DMS53 treated with DMSO at 0.1 percent for 48 hours (cell line): ENCODE measurements at regions not wholly inside any gene's neighbourhood (a gene's known extent, or its start where the extent isn't known, plus 50 kb on each side); places are given as distances from the start of the nearest gene placed in this dataset.
A peak's percentile ranks its signal among the peaks of the same experiment; 100 is the strongest.
"Not testable (repeated sequence)": the region's sequence is repeated elsewhere in the genome, so short reads cannot be mapped to it uniquely, and the experiment has no call there.

Experiments used
- DNase-seq: peaks from one replicate; lab custom pipeline; 2025; ENCODE audit not compliant: unreplicated experiment; lab: John Stamatoyannopoulos, UW

DNA sequence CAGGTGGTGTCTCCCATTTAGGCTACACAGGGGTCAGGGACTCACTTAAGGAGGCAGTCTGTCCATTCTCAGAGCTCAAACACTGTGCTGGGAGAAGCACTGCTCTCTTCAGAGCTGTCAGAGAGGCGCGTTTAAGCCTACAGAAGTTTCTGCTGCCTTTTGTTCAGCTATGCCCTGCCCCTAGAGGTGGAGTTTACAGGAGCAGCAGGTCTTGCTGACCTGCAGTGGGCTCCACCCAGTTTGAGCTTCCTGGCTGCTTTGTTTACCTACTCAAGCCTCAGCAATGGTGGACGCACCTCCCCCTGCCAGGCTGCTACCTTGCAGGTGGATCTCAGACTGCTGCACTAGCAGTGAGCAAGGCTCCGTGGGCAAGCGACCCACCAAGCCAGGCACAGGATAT lies 260.1 kb downstream of the MEF2C start:
- not testable (repeated sequence) for DNase-seq

DNA sequence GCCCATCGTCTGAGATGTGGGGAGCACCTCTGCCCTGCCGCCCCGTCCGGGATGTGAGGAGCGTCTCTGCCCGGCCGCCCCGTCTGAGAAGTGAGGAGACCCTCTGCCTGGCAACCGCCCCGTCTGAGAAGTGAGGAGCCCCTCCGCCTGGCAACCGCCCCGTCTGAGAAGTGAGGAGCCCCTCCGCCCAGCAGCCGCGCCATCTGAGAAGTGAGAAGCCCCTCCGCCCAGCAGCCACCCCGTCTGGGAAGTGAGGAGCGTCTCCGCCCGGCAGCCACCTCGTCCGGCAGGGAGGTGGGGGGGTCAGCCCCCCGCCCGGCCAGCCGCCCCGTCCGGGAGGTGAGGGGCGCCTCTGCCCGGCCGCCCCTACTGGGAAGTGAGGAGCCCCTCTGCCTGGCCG lies 267.2 kb downstream of the MEF2C start:
- DNase-seq = not testable (repeated sequence)

DNA sequence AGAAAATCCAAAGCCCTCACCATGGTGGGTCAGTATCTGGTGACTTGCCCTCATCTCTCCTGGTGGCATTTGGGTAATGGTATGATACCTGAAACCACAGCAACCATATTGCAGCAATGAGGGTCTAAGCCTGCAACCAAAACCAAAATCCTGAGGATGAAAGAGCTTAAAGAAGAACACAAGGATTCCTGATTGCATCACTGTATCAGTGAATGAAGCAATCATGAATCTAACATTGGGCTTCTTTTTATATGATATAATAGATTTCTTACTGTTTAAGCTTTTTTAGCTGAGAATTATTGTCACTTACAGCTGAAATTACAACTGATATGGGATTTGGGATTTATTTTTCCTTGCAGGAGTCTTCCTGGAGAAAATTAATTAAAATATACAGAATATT lies 269.9 kb downstream of the MEF2C start:
- no peak for DNase-seq

DNA sequence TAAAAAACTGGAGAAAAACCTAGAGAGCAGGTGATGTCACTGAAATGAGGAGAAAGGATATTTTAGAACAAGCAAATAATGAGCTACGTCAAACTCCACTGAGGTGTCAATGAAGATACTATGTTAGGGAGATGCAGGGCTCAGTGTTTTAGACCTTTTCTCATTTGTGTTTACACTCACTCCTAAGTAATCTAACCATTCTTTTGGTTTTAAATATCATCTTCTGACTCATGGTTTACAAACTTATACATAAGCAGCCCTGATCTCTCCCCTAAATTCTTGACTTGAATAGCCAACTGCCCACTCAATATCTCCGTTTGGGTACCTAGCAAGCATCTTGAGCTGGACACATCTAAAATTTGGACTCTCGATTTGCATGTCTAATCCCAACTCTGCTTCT lies 272.4 kb downstream of the MEF2C start:
- DNase-seq = no peak

DNA sequence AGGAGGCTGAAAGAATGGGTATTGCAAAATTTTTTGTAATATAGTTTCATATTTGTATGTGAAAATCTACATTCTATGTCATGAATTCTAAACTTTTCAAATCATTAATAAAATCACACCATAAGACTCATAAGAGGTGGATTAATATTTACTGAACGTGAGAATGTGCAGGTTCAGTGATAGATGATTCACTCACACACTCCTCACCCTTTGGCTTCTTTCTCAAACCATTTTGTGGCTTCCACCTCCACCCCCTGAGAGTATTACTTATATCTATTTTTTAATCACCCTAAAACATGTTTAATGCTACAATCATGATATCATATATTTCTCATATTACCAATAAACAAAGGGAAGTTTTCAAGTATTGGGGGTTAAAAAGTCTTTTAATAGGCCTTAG lies 275.5 kb downstream of the MEF2C start:
- DNase-seq = no peak

DNA sequence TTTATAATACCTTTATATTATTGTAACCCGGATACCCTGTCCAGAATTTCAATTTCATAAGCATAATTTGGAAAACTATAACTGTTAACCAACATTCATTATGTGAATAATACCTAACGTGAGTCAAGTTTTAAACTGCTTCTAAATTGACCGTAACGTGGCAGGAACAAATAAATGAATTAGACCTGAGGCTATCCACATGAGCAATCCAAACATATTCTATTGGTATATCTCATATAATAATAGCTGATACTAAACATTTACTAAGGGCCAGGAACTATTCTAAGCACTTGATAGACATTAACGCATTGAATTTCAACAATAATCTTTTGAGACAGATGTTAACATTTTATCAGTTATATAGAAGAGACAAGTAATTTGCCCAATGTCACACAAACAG lies 276.4 kb downstream of the MEF2C start:
- DNase-seq = no peak

DNA sequence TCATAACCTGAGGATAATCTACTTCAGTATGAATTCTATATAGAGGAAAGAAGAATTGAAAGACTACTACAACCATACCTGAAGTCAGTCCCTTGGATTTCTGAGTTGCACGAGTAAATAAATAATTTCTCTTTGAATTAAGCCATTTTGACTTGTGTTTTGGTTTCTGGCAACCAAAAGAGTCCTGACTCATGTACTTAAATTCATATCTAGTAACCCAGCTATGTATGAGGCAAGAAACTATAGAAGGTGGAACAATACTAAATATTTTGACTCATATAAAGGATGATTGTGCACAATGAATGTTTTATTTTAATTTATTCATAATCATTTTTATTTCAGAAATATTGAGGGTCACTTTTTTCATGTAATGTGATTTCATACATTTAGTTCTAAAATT lies 276.8 kb downstream of the MEF2C start:
- no peak for DNase-seq

DNA sequence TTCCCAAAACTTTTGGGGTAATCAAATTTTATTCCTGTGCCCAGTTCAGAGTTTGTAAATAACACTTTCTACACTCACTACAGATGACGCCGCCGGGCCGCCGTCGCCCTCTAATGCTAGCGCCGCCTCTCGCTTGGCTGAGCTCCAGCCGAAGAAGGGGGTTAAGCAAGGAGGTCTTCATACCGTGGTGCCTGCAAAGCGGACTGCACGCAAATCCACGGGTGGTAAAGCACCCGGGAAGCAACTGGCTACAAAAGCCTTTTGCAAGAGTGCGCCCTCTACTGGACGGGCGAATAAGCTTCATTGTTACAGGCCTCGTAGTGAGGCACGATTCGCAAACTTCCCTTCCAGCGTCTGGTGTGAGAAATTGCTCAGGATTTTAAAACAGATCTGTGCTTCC lies 280.4 kb downstream of the MEF2C start:
- DNase-seq = peak; percentile 7

DNA sequence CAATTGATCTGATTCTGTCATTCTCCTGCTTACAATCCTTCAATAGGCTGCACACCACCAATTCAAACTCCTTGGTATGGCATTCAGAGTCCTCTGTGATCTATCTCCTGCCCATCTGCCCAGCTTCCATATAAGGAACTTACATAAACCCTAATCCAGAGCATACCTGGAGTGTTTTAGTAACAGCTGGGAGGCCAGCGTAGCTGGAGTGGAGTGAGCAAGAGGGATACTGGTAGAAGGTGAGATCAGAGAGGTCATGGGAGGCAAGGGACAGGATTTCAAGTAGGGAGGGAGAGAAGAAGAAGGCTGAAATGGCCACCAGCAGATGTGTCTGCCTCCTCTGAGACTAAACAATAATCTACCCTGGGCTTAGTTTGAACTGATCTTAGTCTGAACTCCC lies 288.5 kb downstream of the MEF2C start:
- no peak for DNase-seq

DNA sequence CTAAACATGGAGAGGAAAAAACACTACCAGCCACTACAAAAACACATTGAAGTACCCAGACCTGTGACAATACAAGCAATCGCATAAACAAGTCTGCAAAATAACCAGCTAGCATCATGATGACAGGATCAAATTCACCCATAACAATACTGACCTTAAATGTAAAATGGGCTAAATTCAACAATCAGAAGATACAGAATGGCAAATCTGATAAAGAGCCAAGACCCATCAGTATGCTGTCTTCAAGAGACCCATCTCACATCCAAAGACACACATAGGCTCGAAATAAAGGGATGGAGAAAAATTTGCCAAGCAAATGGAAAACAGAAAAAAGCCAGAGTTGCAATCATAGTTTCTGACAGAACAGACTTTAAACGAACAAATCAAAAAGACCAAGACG lies 294.4 kb downstream of the MEF2C start:
- no peak for DNase-seq

DNA sequence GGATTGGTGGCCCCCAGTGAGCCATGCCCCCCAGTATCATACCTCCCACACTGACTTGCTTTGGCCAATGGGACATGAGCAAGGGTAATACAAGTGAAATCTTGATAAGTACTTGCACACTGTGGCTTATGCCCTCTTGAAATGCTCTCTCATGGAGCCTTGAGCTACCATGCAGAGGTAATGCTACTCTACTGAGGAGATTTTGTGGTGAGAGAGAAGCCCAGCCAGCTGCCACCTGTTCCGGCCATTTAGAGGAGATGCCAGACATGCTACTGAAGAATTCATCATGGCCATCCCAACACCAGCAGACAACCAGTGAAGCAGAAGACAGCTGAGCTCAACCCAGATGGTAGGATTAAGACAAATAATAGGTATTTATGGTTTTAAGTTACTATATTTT lies 299.5 kb downstream of the MEF2C start:
- DNase-seq = no peak

DNA sequence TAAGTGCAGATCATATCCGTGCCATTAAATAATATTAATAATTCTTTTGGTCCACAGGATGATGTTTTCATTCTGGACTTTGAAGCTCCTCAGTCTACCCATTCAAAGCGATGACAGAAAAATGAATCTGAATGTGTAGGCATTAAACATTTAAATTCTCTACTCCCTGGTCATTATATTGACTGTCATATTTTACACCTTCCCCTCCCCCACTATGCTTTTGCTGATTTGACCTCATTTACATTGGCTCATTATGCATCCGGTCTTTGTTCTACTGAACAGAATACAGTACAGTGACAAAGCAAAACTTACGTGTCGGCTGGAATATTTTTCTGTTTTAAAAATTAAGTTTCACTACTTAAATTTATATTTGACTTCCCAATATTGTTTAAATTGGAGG lies 289.7 kb upstream of the TMEM161B start:
- DNase-seq = no peak

DNA sequence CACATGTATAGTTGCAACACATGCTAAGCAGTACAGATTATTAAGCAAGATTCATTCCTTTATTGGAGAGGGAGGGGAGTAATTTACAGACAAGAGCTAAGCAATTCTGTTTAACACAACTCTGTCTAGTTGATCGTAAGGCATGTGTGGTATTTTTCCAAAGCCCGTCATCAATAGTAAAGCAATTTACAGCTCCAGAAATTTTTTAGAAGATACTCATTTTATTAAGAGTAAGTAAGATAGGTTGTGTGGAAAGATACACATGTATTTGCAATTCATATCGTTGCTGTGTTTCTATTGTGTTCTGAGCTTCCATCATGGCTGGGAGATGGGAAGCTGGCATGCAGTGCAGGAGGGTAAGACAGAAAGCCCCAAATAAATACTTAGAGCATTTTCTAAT lies 289.2 kb upstream of the TMEM161B start:
- DNase-seq = no peak

DNA sequence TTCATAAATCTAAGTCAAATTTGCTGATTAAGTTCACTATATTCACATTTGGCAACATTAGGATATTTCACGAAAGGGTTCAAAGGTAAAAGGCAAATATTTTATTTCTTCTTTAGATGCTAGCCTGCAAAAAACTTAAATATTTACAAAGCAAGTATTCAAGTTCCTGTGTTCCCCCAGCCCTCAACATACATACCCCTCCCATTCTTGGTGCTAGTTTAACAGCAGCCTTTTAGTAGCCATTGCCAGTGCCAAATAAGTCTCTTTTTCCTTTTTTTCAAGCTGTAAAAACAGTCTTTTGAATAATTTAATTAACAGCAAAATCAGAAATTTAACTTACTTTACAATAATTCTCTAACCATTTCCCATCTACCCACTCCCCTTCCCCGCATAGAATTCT lies 288.5 kb upstream of the TMEM161B start:
- no peak for DNase-seq

DNA sequence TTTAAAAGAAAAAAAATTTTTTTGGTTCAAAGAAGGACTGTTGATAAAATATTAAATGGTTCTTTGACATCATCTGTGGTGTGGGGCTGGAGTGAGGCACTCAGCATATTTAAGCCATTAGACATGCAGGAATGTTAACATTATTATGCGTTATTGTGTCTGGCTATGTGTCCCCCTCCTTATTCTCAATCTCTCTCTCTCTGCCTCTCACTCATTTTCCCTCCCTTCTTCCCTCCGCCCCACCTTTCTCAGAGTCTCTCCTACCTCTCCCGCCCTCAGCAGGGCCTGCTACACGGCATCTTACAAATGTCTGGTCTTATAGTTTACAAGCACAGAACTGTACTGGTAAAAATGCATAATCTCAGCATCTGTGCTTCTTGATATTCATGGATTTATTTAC lies 287.8 kb upstream of the TMEM161B start:
- DNase-seq = no peak

DNA sequence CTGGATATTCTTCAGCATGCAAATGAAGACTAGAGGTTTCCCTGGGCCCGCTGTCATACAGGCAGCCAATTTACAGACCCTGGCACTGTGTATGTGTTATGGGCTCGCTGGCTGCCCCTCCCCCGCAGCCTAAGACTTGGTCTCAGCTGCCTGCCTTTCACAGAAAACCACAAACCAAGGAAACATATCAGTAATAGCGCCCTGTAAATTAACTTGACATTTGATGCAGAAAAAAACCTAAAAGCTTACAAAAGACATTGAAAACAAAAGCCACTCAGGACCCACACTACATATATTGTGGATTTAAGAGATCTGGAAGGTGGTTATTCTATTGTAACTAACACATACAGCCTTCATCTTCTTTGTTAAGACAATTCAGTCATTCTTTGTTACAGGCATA lies 287.0 kb upstream of the TMEM161B start:
- no peak for DNase-seq

DNA sequence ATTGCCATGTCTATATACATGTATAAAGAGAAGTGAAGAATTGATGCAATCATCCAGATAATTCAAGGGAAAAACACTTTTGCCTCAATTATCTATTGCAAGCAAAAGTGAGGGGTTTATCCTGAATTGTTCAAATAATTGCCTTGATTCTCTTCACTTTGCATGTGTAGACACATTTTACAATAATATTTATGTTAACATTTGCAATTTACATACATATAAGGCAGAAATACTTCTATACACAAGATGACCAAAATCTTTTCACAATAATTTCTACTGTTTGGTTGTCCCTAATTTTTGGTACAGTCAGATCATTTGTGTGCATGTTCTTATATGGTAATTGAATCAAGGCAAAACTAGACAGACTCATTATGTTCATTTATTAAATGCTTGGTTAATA lies 285.3 kb upstream of the TMEM161B start:
- no peak for DNase-seq

DNA sequence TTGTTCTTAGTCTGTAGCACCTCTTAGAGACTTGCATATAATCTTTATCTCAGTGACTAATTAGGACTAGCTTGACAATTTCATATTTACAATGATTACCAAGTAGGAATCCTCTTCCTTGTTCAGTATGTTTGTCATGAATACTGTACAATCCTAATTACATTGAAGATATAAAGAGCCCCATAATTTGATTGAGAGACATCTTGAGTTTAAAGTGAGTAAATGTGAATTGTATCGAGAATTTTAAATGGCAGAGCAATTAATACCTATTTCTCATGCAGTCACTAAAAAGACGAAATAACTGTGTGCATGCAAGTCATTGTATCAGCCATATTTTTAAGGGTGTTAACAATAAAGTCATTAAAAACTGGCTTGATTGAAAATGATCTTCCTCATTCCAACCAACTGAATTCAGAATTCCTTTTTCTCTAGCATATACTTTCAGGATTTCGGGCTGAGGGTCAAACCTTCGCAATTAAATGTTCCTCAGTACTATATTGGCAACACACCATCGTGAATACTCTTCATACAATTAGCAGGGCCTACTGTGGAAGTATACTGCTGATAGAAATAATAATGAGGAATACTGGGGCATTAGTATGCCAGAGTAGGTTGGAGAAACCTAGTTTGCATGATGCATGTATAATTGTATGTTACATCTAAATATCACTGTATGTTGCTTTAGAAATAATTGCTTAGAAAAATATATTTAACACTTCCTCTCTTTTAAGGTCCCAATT lies 284.7 kb upstream of the TMEM161B start:
- no peak for DNase-seq

DNA sequence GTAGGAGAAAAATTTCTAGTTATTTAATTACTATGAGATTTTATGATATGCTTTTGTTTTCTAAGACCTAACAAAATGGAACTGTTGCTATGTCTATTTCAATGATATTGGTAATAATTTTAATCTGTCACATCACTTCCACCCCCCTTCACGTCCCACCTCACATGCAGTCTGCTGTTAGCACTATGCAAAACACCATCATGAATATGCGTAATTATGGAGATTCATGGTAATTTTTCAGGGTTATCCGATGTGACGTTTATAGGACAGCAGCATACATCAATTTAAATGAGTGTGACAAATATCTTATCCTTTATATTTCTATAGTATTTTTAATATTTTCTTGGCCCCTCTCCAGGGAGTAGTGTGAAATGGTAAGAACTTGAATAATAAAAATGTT lies 283.8 kb upstream of the TMEM161B start:
- DNase-seq = no peak

DNA sequence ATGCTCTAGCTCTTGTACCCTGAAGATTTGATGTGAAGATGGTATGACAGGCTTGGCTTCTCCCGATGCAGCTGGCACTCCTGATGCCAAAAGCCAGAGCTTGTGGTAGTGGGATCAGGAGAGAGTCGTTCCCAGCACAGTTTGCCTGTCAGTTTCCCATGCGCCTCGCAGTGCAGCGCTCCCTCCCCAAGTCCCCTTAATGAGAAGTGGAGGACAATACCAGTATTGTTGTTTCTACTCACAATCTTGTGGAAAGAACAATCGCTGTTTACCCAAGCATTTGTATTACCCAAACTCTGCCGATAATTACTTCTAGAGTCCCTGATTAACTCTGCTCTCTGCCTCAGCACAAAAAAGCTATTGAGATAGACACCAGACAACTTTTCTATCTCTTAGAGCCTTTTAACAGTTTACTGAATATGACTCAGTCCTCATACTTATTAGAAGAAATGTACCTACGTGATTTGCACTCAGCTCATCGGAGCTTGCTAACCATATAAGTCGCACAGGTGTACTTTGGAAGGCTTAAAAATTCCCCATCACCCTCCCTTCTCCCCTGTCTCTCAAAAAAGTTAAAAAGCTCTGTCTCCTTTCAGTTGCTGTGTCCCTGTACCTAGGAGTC lies 283.2 kb upstream of the TMEM161B start:
- no peak for DNase-seq

DNA sequence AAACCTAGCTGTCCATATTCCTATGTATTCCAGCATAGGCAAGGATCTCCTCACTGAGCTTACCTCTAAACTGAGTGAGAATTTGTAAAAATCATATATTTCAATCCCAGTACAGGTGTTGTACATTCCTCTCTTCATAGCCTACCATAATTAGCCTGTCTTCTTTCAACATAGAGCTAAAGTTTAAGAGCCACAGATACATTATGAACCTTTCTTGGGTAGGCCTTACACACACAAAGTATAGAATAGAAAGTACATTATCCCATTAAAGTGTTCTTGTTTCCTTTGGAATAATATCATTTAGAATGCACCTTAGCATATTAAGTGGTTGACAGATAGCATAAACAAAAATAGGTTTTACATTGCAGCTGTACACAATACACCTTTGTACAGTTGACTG lies 282.1 kb upstream of the TMEM161B start:
- no peak for DNase-seq

DNA sequence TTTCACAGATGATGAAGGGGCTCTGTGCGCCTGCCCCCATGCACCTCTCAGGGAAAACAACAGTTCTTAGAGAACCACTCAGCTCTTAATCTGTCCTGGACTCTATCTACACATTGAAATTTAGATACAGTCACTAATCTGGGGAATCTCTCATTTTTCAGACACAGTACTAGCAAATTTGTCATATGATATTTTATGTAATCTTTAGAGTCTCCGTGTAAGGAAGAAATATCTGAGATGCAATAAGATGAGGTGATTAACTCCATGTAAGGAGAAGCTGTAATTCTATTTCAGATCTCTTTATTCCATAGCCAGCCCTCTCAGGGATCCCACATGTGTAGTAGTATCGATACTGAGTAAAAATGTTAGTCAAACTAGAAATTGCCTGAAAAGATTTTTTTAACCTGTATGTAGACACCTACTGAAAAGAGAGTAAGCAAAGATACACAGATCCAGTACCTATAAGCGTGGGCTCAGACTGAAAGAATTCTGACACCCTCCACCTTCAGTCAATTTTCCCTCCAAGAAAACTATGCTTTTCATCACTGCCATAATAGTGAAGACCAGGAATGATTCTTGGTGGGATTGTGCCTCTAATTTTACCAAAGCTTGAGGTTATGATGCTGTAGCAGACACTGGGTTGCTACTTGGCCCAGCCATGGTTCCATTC lies 279.6 kb upstream of the TMEM161B start:
- no peak for DNase-seq

DNA sequence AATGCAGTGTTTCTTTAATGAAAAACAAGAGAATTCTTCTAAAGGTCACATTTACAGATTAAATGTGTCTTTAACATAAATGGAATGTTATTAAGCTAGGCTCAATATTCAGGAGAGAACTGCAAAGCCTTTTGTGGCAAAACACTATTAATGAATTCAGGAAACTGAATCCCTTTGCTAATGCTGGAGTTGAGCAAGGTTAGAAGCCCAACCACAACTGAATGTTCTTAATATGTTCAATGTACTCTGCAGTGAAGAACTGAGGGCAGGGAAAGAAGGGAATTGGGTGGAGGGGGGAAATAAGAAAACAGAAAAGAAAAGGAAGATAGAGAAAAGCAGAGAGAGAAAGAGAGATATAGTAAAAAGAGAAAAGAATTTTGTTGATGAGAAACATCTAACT lies 276.7 kb upstream of the TMEM161B start:
- DNase-seq = no peak
